T1000 (cell line): ENCODE measurements at regions not wholly inside any gene's neighbourhood (a gene's known extent, or its start where the extent isn't known, plus 50 kb on each side); places are given as distances from the start of the nearest gene placed in this dataset.
"Not testable (repeated sequence)": the region's sequence is repeated elsewhere in the genome, so short reads cannot be mapped to it uniquely, and the experiment has no call there.

ENCODE experiments used
- DNase-seq: peaks from one replicate; lab custom pipeline; 2025; ENCODE audit warnings: mixed read lengths; lab: John Stamatoyannopoulos, UW

GRCh38 chr7:96561892-96562291 lies 147.8 kb downstream of the SEM1 start:
- no peak for DNase-seq

- no peak for DNase-seq
Measured at GRCh38 chr7:96558530-96558929, 151.1 kb downstream of the SEM1 start.

- DNase-seq: no peak
Measured at GRCh38 chr7:96558093-96558492, 151.6 kb downstream of the SEM1 start.

GRCh38 chr7:96557598-96557997 lies 152.0 kb downstream of the SEM1 start:
- DNase-seq: not testable (repeated sequence)

GRCh38 chr7:96548664-96549063 lies 161.0 kb downstream of the SEM1 start:
- peak; percentile 62 for DNase-seq

- DNase-seq: no peak
Measured at GRCh38 chr7:96547371-96547811, 162.3 kb downstream of the SEM1 start.

- no peak for DNase-seq
Measured at GRCh38 chr7:96546426-96546825, 163.2 kb downstream of the SEM1 start.

GRCh38 chr7:96539471-96539870 lies 170.2 kb downstream of the SEM1 start:
- DNase-seq: no peak

GRCh38 chr7:96538632-96539031 lies 171.0 kb downstream of the SEM1 start:
- DNase-seq: no peak

- DNase-seq: no peak
Measured at GRCh38 chr7:96534221-96534620, 175.4 kb downstream of the SEM1 start.

GRCh38 chr7:96532428-96532935 lies 177.2 kb downstream of the SEM1 start:
- no peak for DNase-seq

GRCh38 chr7:96531331-96531730 lies 178.3 kb downstream of the SEM1 start:
- DNase-seq: no peak

GRCh38 chr7:96530786-96531185 lies 178.9 kb downstream of the SEM1 start:
- no peak for DNase-seq

GRCh38 chr7:96527133-96527827 lies 182.4 kb downstream of the SEM1 start:
- no peak for DNase-seq

- DNase-seq: no peak
Measured at GRCh38 chr7:96526496-96526895, 183.2 kb downstream of the SEM1 start.

GRCh38 chr7:96521068-96521894 lies 188.4 kb downstream of the SEM1 start:
- no peak for DNase-seq

- DNase-seq: no peak
Measured at GRCh38 chr7:96508371-96508770, 186.5 kb upstream of the SLC25A13 start.

- DNase-seq: no peak
Measured at GRCh38 chr7:96503597-96503996, 181.7 kb upstream of the SLC25A13 start.

- DNase-seq: no peak
Measured at GRCh38 chr7:96501318-96501717, 179.4 kb upstream of the SLC25A13 start.

GRCh38 chr7:96499532-96499931 lies 177.6 kb upstream of the SLC25A13 start:
- DNase-seq: no peak

- DNase-seq: no peak
Measured at GRCh38 chr7:96497567-96497966, 175.7 kb upstream of the SLC25A13 start.

GRCh38 chr7:96495751-96496216 lies 173.9 kb upstream of the SLC25A13 start:
- no peak for DNase-seq

- DNase-seq: no peak
Measured at GRCh38 chr7:96486681-96487080, 164.8 kb upstream of the SLC25A13 start.
